GM23248 (cell line): ENCODE measurements at regions not wholly inside any gene's neighbourhood (a gene's known extent, or its start where the extent isn't known, plus 50 kb on each side); places are given as distances from the start of the nearest gene placed in this dataset.

ENCODE experiments used
- EZH2 ChIP-seq: fragments of 200-600 bp; sonication (generic); IDR thresholded peaks from 2 replicates; pipeline ENCODE4 v1.6.1; 2018; ENCODE audit warnings: antibody characterized with exemption, mild to moderate bottlenecking; ENCODE audit not compliant: insufficient read depth, poor library complexity, severe bottlenecking
- EZH2phosphoT487 ChIP-seq: fragments of 200-600 bp; sonication (generic); IDR thresholded peaks from 2 replicates; pipeline ENCODE4 v1.6.1; 2018; ENCODE audit warnings: antibody characterized with exemption, moderate library complexity, mild to moderate bottlenecking, low read depth; ENCODE audit not compliant: insufficient read depth

DNA sequence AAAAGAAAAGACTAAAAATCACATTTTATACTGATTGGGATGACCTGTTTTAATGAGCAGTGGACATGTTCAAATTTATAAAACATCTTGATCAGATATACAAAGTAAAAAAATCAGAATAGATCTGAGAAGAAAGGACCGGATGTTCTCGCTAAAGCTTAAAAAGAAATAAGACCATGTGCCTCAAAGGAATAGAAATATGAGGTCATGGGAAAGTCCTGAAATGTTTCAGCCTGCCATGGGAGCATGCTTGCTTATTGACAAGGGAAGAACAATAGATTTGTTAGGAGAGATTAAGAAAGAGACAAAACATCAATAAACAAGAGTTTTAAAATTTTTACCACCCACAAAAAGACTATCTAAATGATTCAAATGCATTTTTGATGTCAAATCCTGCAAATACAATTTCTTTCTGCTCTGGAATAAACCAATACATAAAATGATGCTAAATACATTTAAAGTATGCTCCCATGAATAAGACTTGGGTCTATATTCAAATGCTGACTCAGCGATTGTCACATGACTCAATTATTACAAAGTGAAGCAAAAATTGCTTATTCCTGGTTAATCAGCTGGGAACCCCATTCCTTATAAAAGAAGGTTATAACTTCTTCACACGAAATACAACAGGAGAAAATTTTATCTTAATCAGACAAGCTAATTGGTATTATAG, 633.9 kb upstream of the PKDCC start:
- no peak for TF ChIP-seq EZH2
- TF ChIP-seq EZH2phosphoT487, result no peak
